ENCODE measurements at regions not wholly inside any gene's neighbourhood (a gene's known extent, or its start where the extent isn't known, plus 50 kb on each side); places are given as distances from the start of the nearest gene placed in this dataset.
"Not testable (repeated sequence)": the region's sequence is repeated elsewhere in the genome, so short reads cannot be mapped to it uniquely, and the experiment has no call there.

- no peak overlapping the region for H3K4me3 ChIP-seq (ENCODE audit: insufficient read depth, low read depth, low read length)
- DNase-seq = no peak
- no peaks in the 10 kb centered on the region for H3K36me3 ChIP-seq (replicated peaks; ENCODE audit: control insufficient read depth, insufficient read depth, low read length)
- no peaks in the 10 kb centered on the region for H3K27me3 ChIP-seq (ENCODE audit: control insufficient read depth, insufficient read depth, low read length)
Measured at GRCh38 chrX:25819879-25820278, 318.3 kb upstream of the MAGEB18 start.

GRCh38 chrX:25851141-25851540 lies 287.0 kb upstream of the MAGEB18 start:
- no peak overlapping the region for H3K4me3 ChIP-seq (ENCODE audit: insufficient read depth, low read depth, low read length)
- no peak for DNase-seq
- no peaks in the 10 kb centered on the region for H3K36me3 ChIP-seq (replicated peaks; ENCODE audit: control insufficient read depth, insufficient read depth, low read length)
- no peaks in the 10 kb centered on the region for H3K27me3 ChIP-seq (ENCODE audit: control insufficient read depth, insufficient read depth, low read length)

- Histone ChIP-seq H3K36me3 (replicated peaks; ENCODE audit: control insufficient read depth, insufficient read depth, low read length) (no peaks in the 10 kb centered on the region), H3K27me3 (ENCODE audit: control insufficient read depth, insufficient read depth, low read length) (no peaks in the 10 kb centered on the region), H3K4me3 (ENCODE audit: insufficient read depth, low read depth, low read length) (no peak overlapping the region)
- no peak for DNase-seq
Measured at GRCh38 chrX:25853002-25853479, 285.1 kb upstream of the MAGEB18 start.

- H3K27me3 ChIP-seq (ENCODE audit: control insufficient read depth, insufficient read depth, low read length) = no peaks in the 10 kb centered on the region
- no peak for DNase-seq
- H3K36me3 ChIP-seq (replicated peaks; ENCODE audit: control insufficient read depth, insufficient read depth, low read length) = no peaks in the 10 kb centered on the region
- no peak overlapping the region for H3K4me3 ChIP-seq (ENCODE audit: insufficient read depth, low read depth, low read length)
Measured at GRCh38 chrX:25858273-25858880, 279.8 kb upstream of the MAGEB18 start.

- Histone ChIP-seq H3K36me3 (replicated peaks; ENCODE audit: control insufficient read depth, insufficient read depth, low read length) (no peaks in the 10 kb centered on the region), H3K27me3 (ENCODE audit: control insufficient read depth, insufficient read depth, low read length) (no peaks in the 10 kb centered on the region), H3K4me3 (ENCODE audit: insufficient read depth, low read depth, low read length) (no peak overlapping the region)
- DNase-seq = no peak
Measured at GRCh38 chrX:25860322-25860721, 277.8 kb upstream of the MAGEB18 start.

- no peak overlapping the region for H3K4me3 ChIP-seq (ENCODE audit: insufficient read depth, low read depth, low read length)
Measured at GRCh38 chrX:25869761-25870160, 268.4 kb upstream of the MAGEB18 start.

GRCh38 chrX:25872786-25873185 lies 265.4 kb upstream of the MAGEB18 start:
- DNase-seq = no peak
- H3K36me3 ChIP-seq (replicated peaks; ENCODE audit: control insufficient read depth, insufficient read depth, low read length) = no peaks in the 10 kb centered on the region
- H3K27me3 ChIP-seq (ENCODE audit: control insufficient read depth, insufficient read depth, low read length) = no peaks in the 10 kb centered on the region
- no peak overlapping the region for H3K4me3 ChIP-seq (ENCODE audit: insufficient read depth, low read depth, low read length)

More at GRCh38 chrX:25869761-25870160, 268.4 kb upstream of the MAGEB18 start:
- no peak for DNase-seq
- H3K27me3 ChIP-seq (ENCODE audit: control insufficient read depth, insufficient read depth, low read length) = no peaks in the 10 kb centered on the region
- no peaks in the 10 kb centered on the region for H3K36me3 ChIP-seq (replicated peaks; ENCODE audit: control insufficient read depth, insufficient read depth, low read length)

- H3K4me3 ChIP-seq (ENCODE audit: insufficient read depth, low read depth, low read length) = no peak overlapping the region
- DNase-seq = no peak
- no peaks in the 10 kb centered on the region for H3K27me3 ChIP-seq (ENCODE audit: control insufficient read depth, insufficient read depth, low read length)
- no peaks in the 10 kb centered on the region for H3K36me3 ChIP-seq (replicated peaks; ENCODE audit: control insufficient read depth, insufficient read depth, low read length)
Measured at GRCh38 chrX:25873196-25873595, 264.9 kb upstream of the MAGEB18 start.

- Histone ChIP-seq H3K4me3 (ENCODE audit: insufficient read depth, low read depth, low read length) (no peak overlapping the region), H3K27me3 (ENCODE audit: control insufficient read depth, insufficient read depth, low read length) (no peaks in the 10 kb centered on the region), H3K36me3 (replicated peaks; ENCODE audit: control insufficient read depth, insufficient read depth, low read length) (no peaks in the 10 kb centered on the region)
- DNase-seq = no peak
Measured at GRCh38 chrX:25878806-25879205, 259.3 kb upstream of the MAGEB18 start.

GRCh38 chrX:25882503-25882902 lies 255.6 kb upstream of the MAGEB18 start:
- not testable (repeated sequence) for H3K4me3 ChIP-seq (ENCODE audit: insufficient read depth, low read depth, low read length); DNase-seq; H3K36me3 ChIP-seq (replicated peaks; ENCODE audit: control insufficient read depth, insufficient read depth, low read length); H3K27me3 ChIP-seq (ENCODE audit: control insufficient read depth, insufficient read depth, low read length)

GRCh38 chrX:25897758-25898157 lies 240.4 kb upstream of the MAGEB18 start:
- no peaks in the 10 kb centered on the region for H3K27me3 ChIP-seq (ENCODE audit: control insufficient read depth, insufficient read depth, low read length)
- H3K36me3 ChIP-seq (replicated peaks; ENCODE audit: control insufficient read depth, insufficient read depth, low read length) = no peaks in the 10 kb centered on the region
- no peak for DNase-seq
- H3K4me3 ChIP-seq (ENCODE audit: insufficient read depth, low read depth, low read length) = no peak overlapping the region

GRCh38 chrX:25905728-25906127 lies 232.4 kb upstream of the MAGEB18 start:
- DNase-seq; H3K27me3 ChIP-seq (ENCODE audit: control insufficient read depth, insufficient read depth, low read length); H3K36me3 ChIP-seq (replicated peaks; ENCODE audit: control insufficient read depth, insufficient read depth, low read length); H3K4me3 ChIP-seq (ENCODE audit: insufficient read depth, low read depth, low read length): not testable (repeated sequence)

GRCh38 chrX:25925946-25926345 lies 212.2 kb upstream of the MAGEB18 start:
- Histone ChIP-seq H3K27me3 (ENCODE audit: control insufficient read depth, insufficient read depth, low read length) (no peaks in the 10 kb centered on the region), H3K36me3 (replicated peaks; ENCODE audit: control insufficient read depth, insufficient read depth, low read length) (no peaks in the 10 kb centered on the region), H3K4me3 (ENCODE audit: insufficient read depth, low read depth, low read length) (no peak overlapping the region)
- no peak for DNase-seq

- Histone ChIP-seq H3K36me3 (replicated peaks; ENCODE audit: control insufficient read depth, insufficient read depth, low read length) (no peaks in the 10 kb centered on the region), H3K4me3 (ENCODE audit: insufficient read depth, low read depth, low read length) (no peak overlapping the region), H3K27me3 (ENCODE audit: control insufficient read depth, insufficient read depth, low read length) (no peaks in the 10 kb centered on the region)
- DNase-seq = no peak
Measured at GRCh38 chrX:25928316-25928715, 209.8 kb upstream of the MAGEB18 start.

- Histone ChIP-seq H3K4me3 (ENCODE audit: insufficient read depth, low read depth, low read length) (no peak overlapping the region), H3K36me3 (replicated peaks; ENCODE audit: control insufficient read depth, insufficient read depth, low read length) (no peaks in the 10 kb centered on the region), H3K27me3 (ENCODE audit: control insufficient read depth, insufficient read depth, low read length) (no peaks in the 10 kb centered on the region)
- no peak for DNase-seq
Measured at GRCh38 chrX:25941087-25941486, 197.1 kb upstream of the MAGEB18 start.
